RWPE1 (cell line): ENCODE measurements at regions not wholly inside any gene's neighbourhood (a gene's known extent, or its start where the extent isn't known, plus 50 kb on each side); places are given as distances from the start of the nearest gene placed in this dataset.
A peak's percentile ranks its signal among the peaks of the same experiment; 100 is the strongest.
"Not testable (repeated sequence)": the region's sequence is repeated elsewhere in the genome, so short reads cannot be mapped to it uniquely, and the experiment has no call there.

Experiments used
- CTCF ChIA-PET: fragments of 350-600 bp; sonication (Branson Sonifier 250); formaldehyde crosslinking; extraction: SDS; loops from one replicate; lab custom pipeline; 2021; lab: Yijun Ruan, JAX
- POLR2A ChIA-PET: fragments of 400-600 bp; formaldehyde crosslinking; extraction: SDS; loops from one replicate; lab custom pipeline; 2020; ENCODE audit warnings: antibody characterized with exemption; ENCODE audit not compliant: low non-redundant PET; lab: Yijun Ruan, JAX
- DNase-seq: peaks from one replicate; pipeline ENCODE4 v3.0.0; 2012; ENCODE audit warnings: low spot score
- H3K27ac ChIP-seq: fragments of 450-650 bp; 2 replicates; pipeline ENCODE4 v1.5.1; 2017
- CTCF ChIP-seq: fragments of 450-650 bp; conservative IDR thresholded peaks from 2 replicates; pipeline ENCODE4 v1.5.1; 2017; ENCODE audit warnings: low read depth, mild to moderate bottlenecking

GRCh38 chr20:30488941-30489613 lies 768.4 kb upstream of the DEFB115 start:
- TF ChIP-seq CTCF: no peak
- H3K27ac ChIP-seq: no peak overlapping the region
- ChIA-PET CTCF (no interaction called here), POLR2A (no interaction called here)
- no peak for DNase-seq

GRCh38 chr20:30489614-30490003 lies 767.9 kb upstream of the DEFB115 start:
- POLR2A ChIA-PET: no interaction called here
- H3K27ac ChIP-seq: no peak overlapping the region
- TF ChIP-seq CTCF: no peak
- DNase-seq: no peak
- CTCF ChIA-PET: interaction anchor here (0.6 kb wide), 1 partner anchor 586 kb away, joined by 4 read pairs; no protein-coding TSS in a partner anchor

- DNase-seq: no peak
- CTCF ChIA-PET: no interaction called here
- H3K27ac ChIP-seq: no peak overlapping the region
- POLR2A ChIA-PET: no interaction called here
- no peak for TF ChIP-seq CTCF
Observed at GRCh38 chr20:30491016-30491415, 766.4 kb upstream of the DEFB115 start.

GRCh38 chr20:30496656-30497055 lies 760.8 kb upstream of the DEFB115 start:
- POLR2A ChIA-PET, DNase-seq, H3K27ac ChIP-seq, CTCF ChIA-PET: not testable (repeated sequence)

GRCh38 chr20:30497191-30497590 lies 760.3 kb upstream of the DEFB115 start:
- DNase-seq, H3K27ac ChIP-seq, POLR2A ChIA-PET, CTCF ChIA-PET: not testable (repeated sequence)

GRCh38 chr20:30499123-30499522 lies 758.3 kb upstream of the DEFB115 start:
- ChIA-PET CTCF (no interaction called here), POLR2A (no interaction called here)
- no peak overlapping the region for H3K27ac ChIP-seq
- no peak for TF ChIP-seq CTCF
- no peak for DNase-seq

GRCh38 chr20:30499716-30500446 lies 757.6 kb upstream of the DEFB115 start:
- CTCF ChIA-PET, H3K27ac ChIP-seq, DNase-seq, POLR2A ChIA-PET: not testable (repeated sequence)

GRCh38 chr20:30500447-30500820 lies 757.0 kb upstream of the DEFB115 start:
- peak; percentile 29 for DNase-seq
- CTCF ChIA-PET, H3K27ac ChIP-seq, POLR2A ChIA-PET: not testable (repeated sequence)
